Neural progenitor cell (in vitro differentiated cells): ENCODE measurements at regions not wholly inside any gene's neighbourhood (a gene's known extent, or its start where the extent isn't known, plus 50 kb on each side); places are given as distances from the start of the nearest gene placed in this dataset.

ENCODE experiments used
- EZH2 ChIP-seq: fragments of 200-600 bp; sonication (generic); IDR thresholded peaks from 2 replicates; pipeline ENCODE4 v1.6.1; 2017; ENCODE audit warnings: antibody characterized with exemption, mild to moderate bottlenecking, moderate library complexity
- EZH2phosphoT487 ChIP-seq: fragments of 200-600 bp; sonication (generic); IDR thresholded peaks from 2 replicates; pipeline ENCODE4 v1.6.1; 2017; ENCODE audit warnings: antibody characterized with exemption
- TF ChIP-seq, protein P1 (sequence below): fragments of 200-600 bp; sonication (generic); IDR thresholded peaks from 2 replicates; pipeline ENCODE4 v1.5.1; 2017; ENCODE audit warnings: antibody characterized with exemption, mild to moderate bottlenecking

DNA sequence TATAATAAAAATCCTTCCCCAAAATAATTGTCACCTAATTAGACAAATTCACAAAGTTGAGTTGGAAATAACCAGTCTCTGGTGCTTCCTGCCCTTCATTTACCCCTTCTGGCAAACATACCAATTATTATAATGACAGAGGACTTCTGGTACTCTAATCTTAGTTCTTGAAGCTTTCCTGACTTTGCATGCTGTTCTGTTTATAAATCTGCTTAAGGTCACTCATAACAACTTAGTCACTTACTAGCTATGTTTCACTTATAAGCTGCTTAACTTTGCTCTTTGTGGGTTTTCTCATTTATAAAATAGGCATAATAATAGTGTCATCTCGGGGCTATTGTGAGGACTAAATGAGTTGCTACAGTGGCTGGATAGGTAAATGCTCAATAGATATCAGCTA, 446.5 kb downstream of the EFNA5 start:
- TF ChIP-seq, protein P1, sequence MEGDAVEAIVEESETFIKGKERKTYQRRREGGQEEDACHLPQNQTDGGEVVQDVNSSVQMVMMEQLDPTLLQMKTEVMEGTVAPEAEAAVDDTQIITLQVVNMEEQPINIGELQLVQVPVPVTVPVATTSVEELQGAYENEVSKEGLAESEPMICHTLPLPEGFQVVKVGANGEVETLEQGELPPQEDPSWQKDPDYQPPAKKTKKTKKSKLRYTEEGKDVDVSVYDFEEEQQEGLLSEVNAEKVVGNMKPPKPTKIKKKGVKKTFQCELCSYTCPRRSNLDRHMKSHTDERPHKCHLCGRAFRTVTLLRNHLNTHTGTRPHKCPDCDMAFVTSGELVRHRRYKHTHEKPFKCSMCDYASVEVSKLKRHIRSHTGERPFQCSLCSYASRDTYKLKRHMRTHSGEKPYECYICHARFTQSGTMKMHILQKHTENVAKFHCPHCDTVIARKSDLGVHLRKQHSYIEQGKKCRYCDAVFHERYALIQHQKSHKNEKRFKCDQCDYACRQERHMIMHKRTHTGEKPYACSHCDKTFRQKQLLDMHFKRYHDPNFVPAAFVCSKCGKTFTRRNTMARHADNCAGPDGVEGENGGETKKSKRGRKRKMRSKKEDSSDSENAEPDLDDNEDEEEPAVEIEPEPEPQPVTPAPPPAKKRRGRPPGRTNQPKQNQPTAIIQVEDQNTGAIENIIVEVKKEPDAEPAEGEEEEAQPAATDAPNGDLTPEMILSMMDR: no peak
- TF ChIP-seq EZH2 (no peak), EZH2phosphoT487 (no peak)
